ENCODE measurements at regions not wholly inside any gene's neighbourhood (a gene's known extent, or its start where the extent isn't known, plus 50 kb on each side); places are given as distances from the start of the nearest gene placed in this dataset.

DNA sequence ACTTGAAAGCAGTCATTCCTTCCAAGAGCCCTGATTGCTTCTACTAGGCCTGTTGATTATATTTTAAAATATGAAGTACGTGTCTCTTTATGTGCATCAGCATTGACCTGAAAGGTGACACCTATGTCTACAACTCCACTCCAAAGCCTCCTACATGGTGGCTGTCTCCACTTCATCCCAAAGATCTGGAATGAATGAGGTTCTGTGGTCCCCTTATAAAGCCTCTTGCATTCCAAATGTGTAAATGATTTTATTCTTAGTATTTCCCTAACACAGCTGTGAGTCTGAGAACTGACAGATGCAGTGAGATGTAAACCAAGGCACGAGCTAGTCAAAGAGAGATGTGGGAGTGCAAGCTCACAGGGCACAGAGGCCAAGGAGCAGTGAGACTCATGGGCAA is 176.0 kb upstream of the SVIL start:
- no peak for TF ChIP-seq EZH2 (IDR thresholded peaks at IDR 0.05; ENCODE audit: borderline replicate concordance, low read depth, low read length, poor library complexity, severe bottlenecking)
- TF ChIP-seq, protein P1, sequence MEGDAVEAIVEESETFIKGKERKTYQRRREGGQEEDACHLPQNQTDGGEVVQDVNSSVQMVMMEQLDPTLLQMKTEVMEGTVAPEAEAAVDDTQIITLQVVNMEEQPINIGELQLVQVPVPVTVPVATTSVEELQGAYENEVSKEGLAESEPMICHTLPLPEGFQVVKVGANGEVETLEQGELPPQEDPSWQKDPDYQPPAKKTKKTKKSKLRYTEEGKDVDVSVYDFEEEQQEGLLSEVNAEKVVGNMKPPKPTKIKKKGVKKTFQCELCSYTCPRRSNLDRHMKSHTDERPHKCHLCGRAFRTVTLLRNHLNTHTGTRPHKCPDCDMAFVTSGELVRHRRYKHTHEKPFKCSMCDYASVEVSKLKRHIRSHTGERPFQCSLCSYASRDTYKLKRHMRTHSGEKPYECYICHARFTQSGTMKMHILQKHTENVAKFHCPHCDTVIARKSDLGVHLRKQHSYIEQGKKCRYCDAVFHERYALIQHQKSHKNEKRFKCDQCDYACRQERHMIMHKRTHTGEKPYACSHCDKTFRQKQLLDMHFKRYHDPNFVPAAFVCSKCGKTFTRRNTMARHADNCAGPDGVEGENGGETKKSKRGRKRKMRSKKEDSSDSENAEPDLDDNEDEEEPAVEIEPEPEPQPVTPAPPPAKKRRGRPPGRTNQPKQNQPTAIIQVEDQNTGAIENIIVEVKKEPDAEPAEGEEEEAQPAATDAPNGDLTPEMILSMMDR (conservative IDR thresholded peaks at IDR 0.05; ENCODE audit: low read depth, low read length): no peak

Measured in A673 (cell line).